ENCODE measurements at regions not wholly inside any gene's neighbourhood (a gene's known extent, or its start where the extent isn't known, plus 50 kb on each side); places are given as distances from the start of the nearest gene placed in this dataset.

DNA sequence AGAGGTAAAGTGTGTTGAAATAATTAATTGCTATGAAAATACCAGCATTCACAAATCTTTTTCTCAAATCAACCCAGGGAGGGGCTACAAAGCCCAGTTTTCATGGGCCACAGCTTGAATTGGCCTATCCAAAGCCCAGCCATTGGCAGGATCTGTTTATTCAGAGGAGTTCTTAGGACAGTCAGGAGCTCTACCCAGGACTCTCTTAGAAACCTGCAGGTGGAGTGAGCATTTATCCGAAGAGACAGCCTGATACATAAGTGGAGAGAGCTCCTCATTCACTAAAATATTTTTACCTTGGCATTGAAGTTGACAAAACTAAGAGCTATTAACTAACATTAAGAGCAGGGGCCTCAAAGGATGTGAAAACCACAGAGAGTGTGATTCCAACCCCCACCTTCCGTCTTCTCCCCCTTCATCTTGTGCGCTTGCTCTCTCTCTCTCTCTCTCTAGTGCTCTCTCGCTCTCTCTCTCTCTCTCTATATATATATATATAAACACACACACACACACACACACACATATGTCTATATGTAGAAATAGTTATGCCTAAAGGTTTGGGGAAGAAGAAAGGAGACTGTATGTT lies 315.5 kb downstream of the SNAPC1 start:
- Histone ChIP-seq H3K27ac (no peak overlapping the region), H3K4me3 (no peak overlapping the region), H3K9ac (ENCODE audit: low read depth in 2 of 2, low read length in 2 of 2) (no peak overlapping the region), H3K36me3 (no peaks in the 10 kb centered on the region), H3K27me3 (no peaks in the 10 kb centered on the region), H3K4me1 (no peaks in the 10 kb centered on the region), H3K9me3 (no peaks in the 10 kb centered on the region)
- no peak for DNase-seq
- TF ChIP-seq, protein P1, sequence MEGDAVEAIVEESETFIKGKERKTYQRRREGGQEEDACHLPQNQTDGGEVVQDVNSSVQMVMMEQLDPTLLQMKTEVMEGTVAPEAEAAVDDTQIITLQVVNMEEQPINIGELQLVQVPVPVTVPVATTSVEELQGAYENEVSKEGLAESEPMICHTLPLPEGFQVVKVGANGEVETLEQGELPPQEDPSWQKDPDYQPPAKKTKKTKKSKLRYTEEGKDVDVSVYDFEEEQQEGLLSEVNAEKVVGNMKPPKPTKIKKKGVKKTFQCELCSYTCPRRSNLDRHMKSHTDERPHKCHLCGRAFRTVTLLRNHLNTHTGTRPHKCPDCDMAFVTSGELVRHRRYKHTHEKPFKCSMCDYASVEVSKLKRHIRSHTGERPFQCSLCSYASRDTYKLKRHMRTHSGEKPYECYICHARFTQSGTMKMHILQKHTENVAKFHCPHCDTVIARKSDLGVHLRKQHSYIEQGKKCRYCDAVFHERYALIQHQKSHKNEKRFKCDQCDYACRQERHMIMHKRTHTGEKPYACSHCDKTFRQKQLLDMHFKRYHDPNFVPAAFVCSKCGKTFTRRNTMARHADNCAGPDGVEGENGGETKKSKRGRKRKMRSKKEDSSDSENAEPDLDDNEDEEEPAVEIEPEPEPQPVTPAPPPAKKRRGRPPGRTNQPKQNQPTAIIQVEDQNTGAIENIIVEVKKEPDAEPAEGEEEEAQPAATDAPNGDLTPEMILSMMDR (IDR thresholded peaks at IDR 0.05) = no peak
- intact Hi-C loops (cut with DNase I) = no loop called here

DNA sequence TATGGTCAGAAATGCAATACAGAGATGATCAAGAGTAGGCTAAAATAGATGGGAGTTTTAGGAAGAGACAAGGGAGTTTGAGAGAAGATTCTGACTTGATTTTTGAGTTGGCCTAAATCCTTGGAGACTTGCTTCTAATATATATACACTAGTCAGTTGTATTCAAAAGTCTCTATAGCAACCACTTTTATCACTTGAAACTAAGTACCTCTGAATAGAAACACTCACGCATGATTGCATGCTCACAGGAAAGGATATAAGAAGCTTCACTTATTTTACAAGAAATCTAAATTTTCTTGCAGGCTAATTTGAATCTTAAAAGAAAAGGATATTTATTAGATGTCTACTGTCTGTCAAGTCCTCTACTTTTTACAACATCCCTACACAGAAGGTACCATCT lies 316.8 kb downstream of the SNAPC1 start:
- no peaks in the 10 kb centered on the region for H3K27me3 ChIP-seq
- DNase-seq = no peak
- TF ChIP-seq, protein P1 (IDR thresholded peaks at IDR 0.05) = no peak
- H3K36me3 ChIP-seq = no peaks in the 10 kb centered on the region
- intact Hi-C loops (cut with DNase I) = no loop called here
- H3K4me1 ChIP-seq = no peaks in the 10 kb centered on the region
- H3K4me3 ChIP-seq = no peak overlapping the region
- no peak overlapping the region for H3K27ac ChIP-seq
- H3K9ac ChIP-seq (ENCODE audit: low read depth in 2 of 2, low read length in 2 of 2) = no peak overlapping the region
- no peaks in the 10 kb centered on the region for H3K9me3 ChIP-seq

DNA sequence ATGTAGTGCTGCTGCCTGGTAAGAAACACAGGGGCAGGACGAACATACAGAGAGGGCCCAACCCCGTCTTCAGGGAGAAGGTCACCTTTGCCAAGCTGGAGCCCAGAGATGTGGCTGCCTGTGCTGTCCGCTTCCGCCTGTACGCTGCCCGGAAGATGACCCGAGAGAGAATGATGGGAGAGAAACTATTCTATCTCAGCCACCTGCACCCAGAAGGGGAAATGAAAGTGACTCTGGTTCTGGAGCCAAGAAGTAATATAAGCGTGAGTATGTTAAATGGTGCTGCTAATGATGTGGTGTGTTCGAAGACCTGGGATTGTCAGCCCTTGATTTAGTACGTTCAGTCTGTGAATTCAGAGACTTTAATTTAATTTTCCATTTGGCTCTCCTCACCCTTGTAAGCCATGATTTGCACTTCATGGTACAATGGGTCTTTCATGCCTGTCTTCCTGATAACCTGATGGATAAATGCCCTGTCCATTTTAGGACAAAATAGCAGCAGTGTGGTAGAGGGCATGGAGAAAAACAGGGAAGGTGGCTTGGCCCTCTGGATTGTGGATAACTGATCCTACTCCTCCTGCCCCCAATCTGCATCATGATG lies 318.9 kb downstream of the SNAPC1 start:
- Histone ChIP-seq H3K27me3 (no peaks in the 10 kb centered on the region), H3K9ac (ENCODE audit: low read depth in 2 of 2, low read length in 2 of 2) (no peak overlapping the region), H3K36me3 (no peaks in the 10 kb centered on the region), H3K27ac (no peak overlapping the region), H3K9me3 (no peaks in the 10 kb centered on the region), H3K4me1 (no peaks in the 10 kb centered on the region), H3K4me3 (no peak overlapping the region)
- TF ChIP-seq, protein P1 (IDR thresholded peaks at IDR 0.05) = no peak
- no peak for DNase-seq
- intact Hi-C loops (cut with DNase I) = no loop called here

DNA sequence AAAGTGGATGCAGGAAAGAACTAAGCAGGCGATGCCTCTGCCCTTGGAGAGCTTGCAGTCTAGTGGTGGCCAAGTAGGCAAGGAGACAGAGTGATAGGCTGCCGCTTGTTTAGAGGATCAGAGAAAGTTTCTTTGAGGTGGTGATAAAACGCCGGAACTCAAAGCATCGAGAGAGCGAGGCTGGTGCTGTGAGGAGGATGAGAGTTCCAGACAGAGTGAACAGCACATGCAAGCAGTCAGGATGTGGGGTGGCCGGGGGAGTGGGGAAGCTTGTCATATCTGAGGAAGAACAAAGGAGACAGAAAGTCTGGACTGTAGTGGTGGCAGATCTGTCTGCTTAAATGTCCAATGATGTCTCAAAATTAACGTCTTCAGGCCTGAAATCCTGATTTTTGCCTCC lies 319.7 kb downstream of the SNAPC1 start:
- intact Hi-C loops (cut with DNase I) = no loop called here
- H3K27ac ChIP-seq = no peak overlapping the region
- H3K9ac ChIP-seq (ENCODE audit: low read depth in 2 of 2, low read length in 2 of 2) = no peak overlapping the region
- no peak overlapping the region for H3K4me3 ChIP-seq
- H3K9me3 ChIP-seq = no peaks in the 10 kb centered on the region
- H3K4me1 ChIP-seq = no peaks in the 10 kb centered on the region
- no peak for DNase-seq
- H3K36me3 ChIP-seq = no peaks in the 10 kb centered on the region
- no peaks in the 10 kb centered on the region for H3K27me3 ChIP-seq
- TF ChIP-seq, protein P1 (IDR thresholded peaks at IDR 0.05) = no peak

DNA sequence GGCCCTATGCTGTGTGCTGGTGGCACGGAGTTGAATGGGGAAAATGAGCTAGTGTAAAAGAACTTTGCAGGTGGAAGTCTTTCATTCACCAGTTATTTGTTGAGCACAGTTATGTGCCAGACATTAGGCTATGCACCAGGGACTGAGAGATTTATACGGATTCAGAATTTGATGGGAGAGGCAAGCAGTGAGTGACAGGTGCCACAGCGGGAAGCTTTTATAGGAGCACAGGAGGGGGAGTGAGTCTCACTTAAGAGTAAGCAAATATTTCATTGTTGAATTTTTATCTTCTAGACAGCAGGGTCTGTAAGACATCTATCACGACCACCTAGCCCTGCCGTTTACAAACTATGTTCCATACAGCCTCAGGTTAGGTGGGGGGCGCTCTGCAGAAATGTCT lies 320.6 kb downstream of the SNAPC1 start:
- H3K27me3 ChIP-seq = no peaks in the 10 kb centered on the region
- no peak for DNase-seq
- TF ChIP-seq, protein P1 (IDR thresholded peaks at IDR 0.05) = no peak
- no peak overlapping the region for H3K27ac ChIP-seq
- H3K4me3 ChIP-seq = no peak overlapping the region
- no peak overlapping the region for H3K9ac ChIP-seq (ENCODE audit: low read depth in 2 of 2, low read length in 2 of 2)
- no peaks in the 10 kb centered on the region for H3K9me3 ChIP-seq
- H3K4me1 ChIP-seq = no peaks in the 10 kb centered on the region
- intact Hi-C loops (cut with DNase I) = no loop called here
- no peaks in the 10 kb centered on the region for H3K36me3 ChIP-seq
